ENCODE measurements at regions not wholly inside any gene's neighbourhood (a gene's known extent, or its start where the extent isn't known, plus 50 kb on each side); places are given as distances from the start of the nearest gene placed in this dataset.

- whole genome bisulfite sequencing, 2 experiments (ENCODE audit: insufficient coverage in 2 of 2) = 79 to 84% methylated on average over 8 to 11 of the region's 17 CpGs
- no peak overlapping the region for H3K4me3 ChIP-seq (ENCODE audit: extremely low read depth, insufficient read depth, low read length, poor library complexity, severe bottlenecking)
- H3K9me3 ChIP-seq (ENCODE audit: control insufficient read depth, low read length) = no peaks in the 10 kb centered on the region
- no peak overlapping the region for H3K27ac ChIP-seq (ENCODE audit: low read depth, low read length, severe bottlenecking)
- peaks cover 17% of the 10 kb centered on the region for H3K4me1 ChIP-seq (ENCODE audit: control insufficient read depth, insufficient read depth, low read length, poor library complexity, severe bottlenecking)
- H3K36me3 ChIP-seq (ENCODE audit: control insufficient read depth, insufficient read depth, low read length) = no peaks in the 10 kb centered on the region
Observed at GRCh38 chr20:48339986-48340882, 487.6 kb downstream of the PREX1 start.

DNA sequence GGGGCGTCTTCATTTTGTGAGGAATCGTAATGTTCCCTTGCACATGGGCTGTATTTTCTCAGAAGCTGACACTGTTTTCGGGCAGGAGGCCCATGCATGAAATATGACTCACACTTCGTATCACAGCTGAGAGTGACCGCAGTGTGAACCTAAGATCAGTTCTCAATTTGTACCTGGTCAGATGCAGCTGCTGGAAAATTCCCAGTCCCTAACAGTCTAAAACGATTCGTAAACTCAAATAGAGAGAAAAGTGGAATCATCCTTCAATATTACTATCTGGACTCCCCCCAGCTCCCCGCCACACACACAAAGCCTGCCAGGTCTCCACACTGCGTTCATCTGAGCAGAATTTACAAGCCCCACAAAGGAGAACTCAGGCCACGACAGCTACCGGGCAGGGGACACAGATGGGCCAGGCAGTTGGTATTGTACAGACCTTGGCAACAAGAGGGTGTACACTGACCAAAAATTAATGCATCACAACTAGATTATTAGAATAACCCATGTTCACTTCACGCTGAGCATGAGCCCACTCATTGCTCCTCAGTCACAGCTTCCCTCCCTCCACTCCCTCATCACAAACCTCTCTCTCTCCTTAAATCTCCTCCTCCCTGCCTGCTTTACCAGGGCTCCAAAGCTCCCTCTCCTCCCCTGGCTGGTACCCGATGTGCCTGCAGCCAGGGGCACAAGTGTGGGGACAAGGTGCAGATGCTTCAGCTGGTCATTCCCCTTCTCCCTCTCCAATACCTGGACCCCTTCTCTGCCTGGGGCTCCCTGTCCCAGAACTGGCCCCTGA is 488.4 kb downstream of the PREX1 start:
- H3K4me1 ChIP-seq (ENCODE audit: control insufficient read depth, insufficient read depth, low read length, poor library complexity, severe bottlenecking) = peaks cover 17% of the 10 kb centered on the region
- H3K9me3 ChIP-seq (ENCODE audit: control insufficient read depth, low read length) = no peaks in the 10 kb centered on the region
- no peak overlapping the region for H3K4me3 ChIP-seq (ENCODE audit: extremely low read depth, insufficient read depth, low read length, poor library complexity, severe bottlenecking)
- WGBS, 2 experiments (ENCODE audit: insufficient coverage in 2 of 2) = 85 to 91% methylated on average over 9 to 10 of the region's 13 CpGs
- no peak overlapping the region for H3K27ac ChIP-seq (ENCODE audit: low read depth, low read length, severe bottlenecking)
- no peaks in the 10 kb centered on the region for H3K36me3 ChIP-seq (ENCODE audit: control insufficient read depth, insufficient read depth, low read length)

DNA sequence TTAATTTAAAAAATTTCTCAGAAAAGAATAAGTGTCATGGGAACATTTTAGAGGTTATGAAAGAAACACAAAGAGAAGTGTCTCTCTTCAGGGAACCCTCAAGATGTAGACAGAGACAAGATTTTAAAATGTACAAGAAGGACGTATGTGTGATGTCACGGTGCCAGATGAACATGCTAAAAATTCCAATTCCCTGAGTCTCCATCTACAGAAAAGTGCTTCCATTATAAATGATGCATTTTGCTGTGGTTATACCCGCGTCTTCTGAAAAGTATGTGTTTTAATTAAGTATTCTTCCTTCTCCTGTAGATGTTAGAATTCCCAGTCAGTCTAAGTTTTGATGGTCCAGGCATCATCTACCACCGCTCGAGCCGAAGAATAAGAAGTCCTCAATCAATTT is 489.1 kb downstream of the PREX1 start:
- Histone ChIP-seq H3K4me3 (ENCODE audit: extremely low read depth, insufficient read depth, low read length, poor library complexity, severe bottlenecking) (no peak overlapping the region), H3K36me3 (ENCODE audit: control insufficient read depth, insufficient read depth, low read length) (no peaks in the 10 kb centered on the region), H3K9me3 (ENCODE audit: control insufficient read depth, low read length) (no peaks in the 10 kb centered on the region), H3K4me1 (ENCODE audit: control insufficient read depth, insufficient read depth, low read length, poor library complexity, severe bottlenecking) (peaks cover 17% of the 10 kb centered on the region), H3K27ac (ENCODE audit: low read depth, low read length, severe bottlenecking) (no peak overlapping the region)
- WGBS, 2 experiments (ENCODE audit: insufficient coverage in 2 of 2) = 95 to 97% methylated on average over 5 of the region's 7 CpGs

- no peak overlapping the region for H3K4me3 ChIP-seq (ENCODE audit: extremely low read depth, insufficient read depth, low read length, poor library complexity, severe bottlenecking)
- no peaks in the 10 kb centered on the region for H3K36me3 ChIP-seq (ENCODE audit: control insufficient read depth, insufficient read depth, low read length)
- peaks cover 24% of the 10 kb centered on the region for H3K4me1 ChIP-seq (ENCODE audit: control insufficient read depth, insufficient read depth, low read length, poor library complexity, severe bottlenecking)
- no peaks in the 10 kb centered on the region for H3K9me3 ChIP-seq (ENCODE audit: control insufficient read depth, low read length)
- no peak overlapping the region for H3K27ac ChIP-seq (ENCODE audit: low read depth, low read length, severe bottlenecking)
- 76 to 83% methylated on average over 1 to 5 of the region's 6 CpGs for WGBS, 2 experiments (ENCODE audit: insufficient coverage in 2 of 2)
Observed at GRCh38 chr20:48336597-48336996, 491.2 kb downstream of the PREX1 start.

DNA sequence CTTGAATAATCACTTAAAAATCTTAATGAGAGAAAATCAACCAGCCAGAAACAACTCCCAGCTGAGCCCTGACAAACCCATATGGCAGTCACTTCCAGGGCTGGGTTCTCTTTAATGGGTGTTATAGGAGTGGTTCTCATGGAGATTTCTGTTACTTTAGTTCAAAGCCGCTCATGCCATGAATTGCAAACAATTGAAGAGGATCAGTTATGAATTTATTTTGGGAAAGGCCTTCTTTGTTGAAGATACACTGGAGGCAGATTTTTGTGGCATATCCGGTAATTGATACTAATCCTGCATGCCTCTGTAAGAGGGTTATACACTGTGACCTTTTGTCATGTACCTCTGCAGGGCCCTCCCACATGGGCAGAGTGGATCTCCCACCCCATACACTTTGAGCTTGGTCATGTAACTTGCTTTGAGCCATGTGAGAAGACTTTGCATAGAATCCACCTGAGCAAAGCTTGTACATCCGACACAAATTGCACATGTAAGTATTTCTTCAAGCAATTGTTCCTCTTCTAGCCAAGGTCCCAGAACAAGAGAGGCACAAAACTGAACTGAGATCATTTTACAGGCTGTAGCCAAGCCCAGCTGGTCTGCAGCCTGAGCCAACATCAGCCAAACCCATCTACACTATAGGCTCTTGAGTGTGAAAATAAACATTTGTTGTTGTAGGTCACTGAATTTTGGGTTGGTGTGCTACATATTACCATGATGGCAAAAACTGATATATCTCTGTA is 492.3 kb downstream of the PREX1 start:
- H3K36me3 ChIP-seq (ENCODE audit: control insufficient read depth, insufficient read depth, low read length) = no peaks in the 10 kb centered on the region

DNA sequence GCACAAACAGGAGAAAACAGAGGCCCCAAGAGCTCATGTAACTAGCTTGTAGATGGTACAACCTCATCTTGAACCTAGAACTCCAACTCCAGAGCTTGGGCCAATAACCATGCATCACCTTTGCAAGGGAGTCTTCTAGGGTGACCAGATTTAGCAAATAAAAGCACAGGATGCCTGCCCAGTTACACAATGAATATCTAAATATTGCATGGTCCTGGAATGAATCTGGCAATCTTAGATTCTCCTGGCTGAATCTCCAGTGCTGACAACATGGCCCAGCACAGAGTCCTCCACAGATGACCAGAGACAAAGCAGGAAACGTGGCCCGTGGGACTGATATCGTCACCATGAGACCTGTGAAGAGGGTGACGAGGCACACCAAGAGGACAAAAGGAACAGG is 494.1 kb downstream of the PREX1 start:
- WGBS, 2 experiments (ENCODE audit: insufficient coverage in 2 of 2) = 90 to 96% methylated on average over 4 of the region's 4 CpGs

More for the DNA sequence above, 492.3 kb downstream of the PREX1 start:
- WGBS, 2 experiments (ENCODE audit: insufficient coverage in 2 of 2) = 78 to 100% methylated on average over 2 to 3 of the region's 3 CpGs
- Histone ChIP-seq H3K4me1 (ENCODE audit: control insufficient read depth, insufficient read depth, low read length, poor library complexity, severe bottlenecking) (peaks cover 24% of the 10 kb centered on the region), H3K4me3 (ENCODE audit: extremely low read depth, insufficient read depth, low read length, poor library complexity, severe bottlenecking) (no peak overlapping the region), H3K27ac (ENCODE audit: low read depth, low read length, severe bottlenecking) (no peak overlapping the region), H3K9me3 (ENCODE audit: control insufficient read depth, low read length) (no peaks in the 10 kb centered on the region)

GRCh38 chr20:48332555-48332954 is 495.2 kb downstream of the PREX1 start:
- no peaks in the 10 kb centered on the region for H3K36me3 ChIP-seq (ENCODE audit: control insufficient read depth, insufficient read depth, low read length)
- H3K4me3 ChIP-seq (ENCODE audit: extremely low read depth, insufficient read depth, low read length, poor library complexity, severe bottlenecking) = no peak overlapping the region
- no peaks in the 10 kb centered on the region for H3K9me3 ChIP-seq (ENCODE audit: control insufficient read depth, low read length)
- H3K27ac ChIP-seq (ENCODE audit: low read depth, low read length, severe bottlenecking) = no peak overlapping the region
- no CpG with 5 or more reads among the region's 3 CpGs for WGBS, 2 experiments (ENCODE audit: insufficient coverage in 2 of 2)
- peaks cover 16% of the 10 kb centered on the region for H3K4me1 ChIP-seq (ENCODE audit: control insufficient read depth, insufficient read depth, low read length, poor library complexity, severe bottlenecking)

More for the DNA sequence above, 494.1 kb downstream of the PREX1 start:
- Histone ChIP-seq H3K27ac (ENCODE audit: low read depth, low read length, severe bottlenecking) (no peak overlapping the region), H3K4me3 (ENCODE audit: extremely low read depth, insufficient read depth, low read length, poor library complexity, severe bottlenecking) (no peak overlapping the region), H3K36me3 (ENCODE audit: control insufficient read depth, insufficient read depth, low read length) (no peaks in the 10 kb centered on the region), H3K4me1 (ENCODE audit: control insufficient read depth, insufficient read depth, low read length, poor library complexity, severe bottlenecking) (peaks cover 19% of the 10 kb centered on the region), H3K9me3 (ENCODE audit: control insufficient read depth, low read length) (no peaks in the 10 kb centered on the region)

DNA sequence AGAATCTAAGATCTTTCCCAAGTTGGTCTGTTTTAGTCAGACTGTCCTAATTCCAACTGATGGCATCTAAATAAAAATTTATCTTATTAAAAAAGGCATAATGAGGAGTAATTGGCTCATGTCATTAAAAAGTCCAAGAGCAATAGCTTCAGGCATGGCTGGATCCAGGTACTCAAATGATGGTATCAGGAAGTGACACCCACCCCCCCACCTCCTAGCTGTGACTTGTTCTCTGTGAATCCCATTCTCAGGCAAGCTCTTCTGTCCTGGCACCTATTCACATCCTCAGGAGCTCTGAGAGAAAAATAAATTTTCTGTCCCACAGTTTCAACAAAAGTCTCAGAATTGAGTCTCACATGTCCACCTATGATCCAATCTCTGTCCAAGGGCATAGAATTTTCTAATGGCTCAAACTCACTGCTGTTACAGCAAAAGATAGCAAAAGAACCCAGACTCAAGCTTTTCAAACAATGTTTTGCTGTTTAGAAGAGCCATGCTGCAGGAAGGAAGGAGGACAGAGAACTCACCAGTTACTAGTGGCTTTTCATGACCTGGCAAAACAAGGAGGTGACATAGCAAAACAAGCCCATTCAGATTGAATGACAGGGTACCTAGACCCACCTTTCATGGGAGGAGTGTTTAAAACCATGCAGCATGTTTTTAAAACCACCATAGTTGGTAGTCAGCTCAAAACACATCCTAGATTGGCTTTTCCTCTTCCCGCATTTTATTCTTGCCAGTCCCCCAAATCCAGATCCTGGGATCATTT is 496.1 kb downstream of the PREX1 start:
- Histone ChIP-seq H3K36me3 (ENCODE audit: control insufficient read depth, insufficient read depth, low read length) (no peaks in the 10 kb centered on the region), H3K9me3 (ENCODE audit: control insufficient read depth, low read length) (no peaks in the 10 kb centered on the region), H3K4me1 (ENCODE audit: control insufficient read depth, insufficient read depth, low read length, poor library complexity, severe bottlenecking) (peaks cover 10% of the 10 kb centered on the region), H3K27ac (ENCODE audit: low read depth, low read length, severe bottlenecking) (no peak overlapping the region), H3K4me3 (ENCODE audit: extremely low read depth, insufficient read depth, low read length, poor library complexity, severe bottlenecking) (no peak overlapping the region)
- 78 to 83% methylated on average over 1 of the region's 1 CpG for WGBS, 2 experiments (ENCODE audit: insufficient coverage in 2 of 2)

DNA sequence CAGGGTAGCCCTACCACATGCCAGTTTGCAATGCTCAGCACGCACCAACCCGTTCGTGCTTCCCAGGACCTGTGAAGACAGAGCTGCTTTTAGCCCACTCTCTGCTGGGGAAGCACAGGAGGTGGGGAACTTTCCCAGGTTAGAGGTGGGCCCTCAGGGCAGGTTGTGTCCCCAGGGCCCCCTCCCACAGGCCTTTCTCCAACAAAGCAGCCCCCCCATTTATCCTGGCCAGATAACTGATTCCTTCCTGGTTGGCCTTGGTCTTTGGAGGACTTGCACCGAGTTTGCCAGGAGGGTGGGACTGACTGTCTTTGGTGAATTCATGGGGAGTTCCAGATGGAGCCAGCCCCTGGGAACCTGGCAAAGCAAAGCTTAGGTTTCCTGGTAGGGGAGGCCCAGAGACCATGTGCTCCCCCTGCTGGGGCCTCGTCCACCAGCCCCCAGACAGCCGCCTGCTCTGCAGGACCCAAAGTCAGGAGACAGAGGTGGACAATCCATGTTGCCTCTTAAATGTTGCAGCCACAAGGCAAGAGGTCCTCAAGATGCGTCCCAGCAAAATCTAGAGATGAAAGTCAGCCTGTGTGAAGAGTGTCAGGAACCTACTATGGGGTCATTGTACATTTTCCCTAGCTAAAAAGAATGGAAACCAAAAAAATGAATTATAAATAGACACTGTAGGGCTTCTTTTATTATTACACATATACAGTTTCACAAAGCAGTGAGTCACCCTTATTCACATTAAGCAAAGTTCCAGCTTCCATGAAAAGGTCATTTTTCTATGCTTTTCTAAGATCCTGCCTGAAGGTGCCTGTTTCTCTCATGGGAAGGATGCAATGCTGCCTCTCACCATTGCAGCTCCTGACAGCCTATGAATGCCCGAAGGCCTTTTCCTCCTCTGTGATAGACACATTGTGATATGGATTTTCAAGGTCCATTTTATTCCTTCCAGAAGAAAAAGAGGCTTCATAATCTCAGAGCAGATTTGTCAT is 497.8 kb downstream of the PREX1 start:
- Histone ChIP-seq H3K9me3 (ENCODE audit: control insufficient read depth, low read length) (no peaks in the 10 kb centered on the region), H3K4me1 (ENCODE audit: control insufficient read depth, insufficient read depth, low read length, poor library complexity, severe bottlenecking) (peaks cover 8% of the 10 kb centered on the region), H3K4me3 (ENCODE audit: extremely low read depth, insufficient read depth, low read length, poor library complexity, severe bottlenecking) (no peak overlapping the region), H3K27ac (ENCODE audit: low read depth, low read length, severe bottlenecking) (no peak overlapping the region), H3K36me3 (ENCODE audit: control insufficient read depth, insufficient read depth, low read length) (no peaks in the 10 kb centered on the region)
- 83% methylated on average over 5 to 7 of the region's 8 CpGs for WGBS, 2 experiments (ENCODE audit: insufficient coverage in 2 of 2)
